WERI-Rb-1 (cell line): ENCODE measurements at regions not wholly inside any gene's neighbourhood (a gene's known extent, or its start where the extent isn't known, plus 50 kb on each side); places are given as distances from the start of the nearest gene placed in this dataset.

ENCODE experiments used
- DNase-seq: peaks from one replicate; pipeline ENCODE4 v3.0.0-alpha.2; 2020
- H3K27ac ChIP-seq: fragments of 250-450 bp; sonication (Bioruptor Pico); 2 replicates; pipeline ENCODE4 v1.5.1; 2020; ENCODE audit warnings: mild to moderate bottlenecking, moderate library complexity
- H3K27me3 ChIP-seq: fragments of 250-450 bp; sonication (Bioruptor Pico); 2 replicates; pipeline ENCODE4 v1.5.1; 2021; ENCODE audit warnings: mild to moderate bottlenecking, low read depth, moderate library complexity; ENCODE audit not compliant: insufficient read depth, severe bottlenecking
- H3K36me3 ChIP-seq: fragments of 250-450 bp; sonication (Bioruptor Pico); 2 replicates; pipeline ENCODE4 v1.5.1; 2020; ENCODE audit warnings: mild to moderate bottlenecking, moderate library complexity
- H3K4me3 ChIP-seq: 2 replicates; pipeline ENCODE4 v1.5.1; 2011; ENCODE audit warnings: low read depth, mild to moderate bottlenecking, control low read depth, low read length
- H3K9me3 ChIP-seq: fragments of 250-450 bp; sonication (Bioruptor Pico); 2 replicates; pipeline ENCODE4 v1.5.1; 2021; ENCODE audit warnings: mild to moderate bottlenecking, moderate library complexity; ENCODE audit not compliant: severe bottlenecking
- CTCF ChIP-seq: IDR thresholded peaks from 2 replicates; pipeline ENCODE4 v1.5.1; 2011; ENCODE audit warnings: low read depth, mild to moderate bottlenecking, control low read depth, inconsistent platforms, low read length

GRCh38 chr1:216944864-216945510, 221.8 kb upstream of the ESRRG start:
- no peaks in the 10 kb centered on the region for H3K36me3 ChIP-seq
- DNase-seq, result no peak
- H3K4me3 ChIP-seq, result no peak overlapping the region
- no peaks in the 10 kb centered on the region for H3K27me3 ChIP-seq
- no peak for TF ChIP-seq CTCF
- H3K9me3 ChIP-seq, result no peaks in the 10 kb centered on the region
- H3K27ac ChIP-seq, result no peak overlapping the region

GRCh38 chr1:216937491-216937890, 214.3 kb upstream of the ESRRG start:
- Histone ChIP-seq H3K27ac (no peak overlapping the region), H3K4me3 (no peak overlapping the region), H3K27me3 (no peaks in the 10 kb centered on the region), H3K36me3 (no peaks in the 10 kb centered on the region), H3K9me3 (no peaks in the 10 kb centered on the region)
- no peak for TF ChIP-seq CTCF
- no peak for DNase-seq

GRCh38 chr1:216936779-216937178, 213.6 kb upstream of the ESRRG start:
- Histone ChIP-seq H3K27me3 (no peaks in the 10 kb centered on the region), H3K9me3 (no peaks in the 10 kb centered on the region), H3K4me3 (no peak overlapping the region), H3K36me3 (no peaks in the 10 kb centered on the region), H3K27ac (no peak overlapping the region)
- DNase-seq, result no peak
- TF ChIP-seq CTCF, result no peak

- no peak overlapping the region for H3K4me3 ChIP-seq
- H3K27me3 ChIP-seq, result no peaks in the 10 kb centered on the region
- no peak for DNase-seq
- no peaks in the 10 kb centered on the region for H3K36me3 ChIP-seq
- no peaks in the 10 kb centered on the region for H3K9me3 ChIP-seq
- TF ChIP-seq CTCF, result no peak
- H3K27ac ChIP-seq, result no peak overlapping the region
Measured at GRCh38 chr1:216935901-216936300, 212.7 kb upstream of the ESRRG start.

DNA sequence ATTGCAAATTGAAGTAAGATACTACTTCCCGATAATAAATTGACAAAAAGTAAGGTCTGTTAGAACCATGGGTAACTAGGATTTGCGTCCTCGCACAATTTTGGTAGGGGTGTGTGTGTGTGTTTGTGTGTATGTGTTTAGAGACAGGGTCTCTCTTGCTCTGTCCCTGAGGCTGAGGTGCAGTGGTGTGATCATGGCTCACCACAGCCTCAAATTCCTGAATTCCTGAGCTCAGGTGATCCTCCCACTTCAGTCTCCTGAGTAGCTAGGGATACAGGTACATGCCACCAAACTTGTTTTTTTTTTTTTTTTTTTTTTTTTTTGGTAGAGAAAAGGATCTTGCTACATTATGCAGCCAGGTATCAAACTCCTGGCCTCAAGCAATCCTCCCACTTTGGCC, 209.2 kb upstream of the ESRRG start:
- no peak for TF ChIP-seq CTCF
- Histone ChIP-seq H3K27me3 (no peaks in the 10 kb centered on the region), H3K27ac (no peak overlapping the region), H3K9me3 (no peaks in the 10 kb centered on the region), H3K36me3 (no peaks in the 10 kb centered on the region), H3K4me3 (no peak overlapping the region)
- no peak for DNase-seq
